Vagina (tissue), 2 donors: ENCODE measurements at regions not wholly inside any gene's neighbourhood (a gene's known extent, or its start where the extent isn't known, plus 50 kb on each side); places are given as distances from the start of the nearest gene placed in this dataset.

Experiments used
- DNase-seq, 2 donors: peaks; one replicate each; pipeline ENCODE4 v3.0.0-alpha.2; 2017; ENCODE audit errors: extremely low spot score in 2 of 2
- H3K27ac ChIP-seq: fragments of 200-600 bp; sonication (generic); one replicate; pipeline ENCODE4 v1.5.1; 2019
- H3K27me3 ChIP-seq: fragments of 200-600 bp; sonication (generic); one replicate; pipeline ENCODE4 v1.5.1; 2019
- H3K36me3 ChIP-seq, 2 donors: fragments of 200-600 bp; sonication (generic); one replicate each; pipeline ENCODE4 v1.5.1; 2017 to 2019
- H3K4me1 ChIP-seq: fragments of 200-600 bp; sonication (generic); one replicate; pipeline ENCODE4 v1.5.1; 2019
- H3K4me3 ChIP-seq, 2 donors: fragments of 200-600 bp; sonication (generic); 1 replicate in 1 of 2; 2 replicates in 1 of 2; pipeline ENCODE4 v1.5.1; 2016 to 2019
- H3K9me3 ChIP-seq: fragments of 200-600 bp; sonication (generic); one replicate; pipeline ENCODE4 v1.5.1; 2019
- CTCF ChIP-seq, 3 experiments: fragments of 450-650 bp in 2 of 3; fragments of 200-600 bp in 1 of 3; sonication (generic) in 1 of 3; IDR thresholded peaks; one replicate each; pipeline ENCODE4 v1.5.1; 2017 to 2019; ENCODE audit warnings: antibody characterized with exemption in 3 of 3, mild to moderate bottlenecking in 2 of 3, moderate library complexity in 2 of 3
- POLR2A ChIP-seq, 2 donors: fragments of 450-650 bp; IDR thresholded peaks; one replicate each; pipeline ENCODE4 v1.6.1; 2017; ENCODE audit warnings: antibody characterized with exemption in 2 of 2, mild to moderate bottlenecking in 2 of 2, moderate library complexity in 2 of 2
- POLR2AphosphoS5 ChIP-seq, 2 donors: sonication (generic); formaldehyde crosslinking; IDR thresholded peaks; one replicate each; pipeline ENCODE4 v1.9.0; 2017; ENCODE audit warnings: antibody characterized with exemption in 2 of 2, mild to moderate bottlenecking in 2 of 2, low read depth in 1 of 2; ENCODE audit not compliant: insufficient read depth in 1 of 2
- intact Hi-C: fragments of 100-400 bp; cut with DNase I; formaldehyde crosslinking; loops from one replicate; pipeline ENCODE4 v1.15.1; 2023

GRCh38 chr5:34511063-34511462, 145.1 kb upstream of the RAI14 start:
- DNase-seq: no peak
- Histone ChIP-seq H3K4me3 (no peak overlapping the region), H3K27me3 (no peaks in the 10 kb centered on the region), H3K4me1 (peaks cover 27% of the 10 kb centered on the region), H3K36me3 (no peaks in the 10 kb centered on the region), H3K27ac (peak overlapping the region; percentile 43), H3K9me3 (no peaks in the 10 kb centered on the region)
- intact Hi-C loops: no loop called here
- TF ChIP-seq POLR2A (IDR thresholded peaks at IDR 0.05) (no peak), CTCF (IDR thresholded peaks at IDR 0.05) (no peak), POLR2AphosphoS5 (IDR thresholded peaks at IDR 0.05; ENCODE audit: insufficient read depth in 1 of 2, low read depth in 1 of 2) (no peak)

DNA sequence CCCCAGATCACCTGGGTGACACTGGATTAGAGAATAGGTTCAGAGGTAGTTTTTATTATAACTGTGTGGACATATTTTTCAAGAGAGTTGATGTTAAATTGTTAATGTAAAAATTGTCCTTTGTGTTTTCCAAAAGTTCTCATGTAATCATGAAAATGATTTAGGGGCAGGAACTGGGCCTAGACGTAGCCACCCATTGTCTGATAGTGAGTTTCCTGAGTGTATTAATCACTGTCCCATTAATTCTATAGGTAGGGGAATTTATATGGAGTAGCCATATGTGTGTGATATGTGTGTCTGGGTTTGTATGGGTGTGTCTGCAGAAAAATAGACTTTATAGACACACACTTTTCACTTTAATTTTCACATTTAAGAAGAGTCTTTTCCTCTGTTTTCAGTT, 144.6 kb upstream of the RAI14 start:
- no peaks in the 10 kb centered on the region for H3K9me3 ChIP-seq
- H3K4me1 ChIP-seq: peaks cover 27% of the 10 kb centered on the region
- H3K4me3 ChIP-seq: no peak overlapping the region
- no peaks in the 10 kb centered on the region for H3K36me3 ChIP-seq
- no peak for DNase-seq
- intact Hi-C loops: no loop called here
- TF ChIP-seq POLR2A (IDR thresholded peaks at IDR 0.05) (no peak), POLR2AphosphoS5 (IDR thresholded peaks at IDR 0.05; ENCODE audit: insufficient read depth in 1 of 2, low read depth in 1 of 2) (no peak), CTCF (IDR thresholded peaks at IDR 0.05) (no peak)
- peak overlapping the region; percentile 43 for H3K27ac ChIP-seq
- no peaks in the 10 kb centered on the region for H3K27me3 ChIP-seq

- intact Hi-C loops: no loop called here
- no peak for TF ChIP-seq CTCF (IDR thresholded peaks at IDR 0.05)
- no peak for TF ChIP-seq POLR2AphosphoS5 (IDR thresholded peaks at IDR 0.05; ENCODE audit: insufficient read depth in 1 of 2, low read depth in 1 of 2)
- TF ChIP-seq POLR2A (IDR thresholded peaks at IDR 0.05): no peak
- no peaks in the 10 kb centered on the region for H3K36me3 ChIP-seq
- peaks cover 27% of the 10 kb centered on the region for H3K4me1 ChIP-seq
- H3K27me3 ChIP-seq: no peaks in the 10 kb centered on the region
- H3K27ac ChIP-seq: peak overlapping the region; percentile 43
- H3K9me3 ChIP-seq: no peaks in the 10 kb centered on the region
- H3K4me3 ChIP-seq: no peak overlapping the region
- peak in 1 of 2 donors; percentile 88 for DNase-seq
Observed at GRCh38 chr5:34511915-34512314, 144.2 kb upstream of the RAI14 start.

DNA sequence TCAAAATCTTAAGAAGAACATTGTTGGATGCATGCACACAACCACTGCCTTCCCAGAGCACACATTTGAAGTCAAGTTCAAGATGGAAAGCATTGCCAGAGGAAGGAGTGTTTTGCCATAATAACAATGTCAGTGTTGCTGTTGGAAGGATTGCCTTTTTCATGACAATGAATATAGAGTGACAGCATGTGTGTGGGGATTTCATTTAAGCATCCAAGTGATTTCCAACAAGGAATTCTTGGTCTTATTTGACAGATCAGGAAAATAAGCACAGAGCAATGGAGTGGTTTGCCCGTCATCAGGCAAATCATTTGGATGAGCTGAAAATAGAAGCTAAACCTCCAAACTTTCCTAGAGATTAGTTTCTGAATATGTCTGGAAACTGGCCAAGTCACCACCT, 140.0 kb upstream of the RAI14 start:
- TF ChIP-seq CTCF (IDR thresholded peaks at IDR 0.05): no peak
- TF ChIP-seq POLR2AphosphoS5 (IDR thresholded peaks at IDR 0.05; ENCODE audit: insufficient read depth in 1 of 2, low read depth in 1 of 2): no peak
- TF ChIP-seq POLR2A (IDR thresholded peaks at IDR 0.05): no peak
- H3K27ac ChIP-seq: no peak overlapping the region
- H3K27me3 ChIP-seq: no peaks in the 10 kb centered on the region
- DNase-seq: peak in 1 of 2 donors; percentile 3
- H3K36me3 ChIP-seq: no peaks in the 10 kb centered on the region
- no peaks in the 10 kb centered on the region for H3K9me3 ChIP-seq
- no peak overlapping the region for H3K4me3 ChIP-seq
- intact Hi-C loops: no loop called here
- peaks cover 8% of the 10 kb centered on the region for H3K4me1 ChIP-seq

- peak; percentile 16 to 67 for DNase-seq
- intact Hi-C loops: no loop called here
- no peaks in the 10 kb centered on the region for H3K9me3 ChIP-seq
- TF ChIP-seq POLR2AphosphoS5 (IDR thresholded peaks at IDR 0.05; ENCODE audit: insufficient read depth in 1 of 2, low read depth in 1 of 2) (no peak), POLR2A (IDR thresholded peaks at IDR 0.05) (no peak), CTCF (IDR thresholded peaks at IDR 0.05) (no peak)
- no peak overlapping the region for H3K4me3 ChIP-seq
- no peaks in the 10 kb centered on the region for H3K27me3 ChIP-seq
- peaks cover 3% of the 10 kb centered on the region for H3K4me1 ChIP-seq
- no peak overlapping the region for H3K27ac ChIP-seq
- H3K36me3 ChIP-seq: no peaks in the 10 kb centered on the region
Observed at GRCh38 chr5:34516686-34517085, 139.4 kb upstream of the RAI14 start.
